Ovary (tissue), 7 donors: ENCODE measurements at regions not wholly inside any gene's neighbourhood (a gene's known extent, or its start where the extent isn't known, plus 50 kb on each side); places are given as distances from the start of the nearest gene placed in this dataset.

Source experiments
- DNase-seq, 5 donors: peaks; one replicate each; pipeline ENCODE4 v3.0.0-alpha.2; 2019 to 2020
- H3K27ac ChIP-seq, 2 donors: fragments of 200-600 bp; one replicate each; pipeline versions ENCODE4 v1.5.1 to v1.8.0; 2019 to 2022
- H3K27me3 ChIP-seq: fragments of 200-600 bp; one replicate; pipeline ENCODE4 v1.8.0; 2022
- H3K36me3 ChIP-seq: fragments of 200-600 bp; sonication (generic); one replicate; pipeline ENCODE4 v1.5.1; 2019
- H3K4me1 ChIP-seq: one replicate; pipeline ENCODE4 v1.8.1; 2013; ENCODE audit warnings: mild to moderate bottlenecking, moderate library complexity; ENCODE audit not compliant: insufficient read depth
- H3K4me3 ChIP-seq: fragments of 200-600 bp; sonication (generic); one replicate; pipeline ENCODE4 v1.5.1; 2017
- H3K9me3 ChIP-seq, 2 donors: fragments of 200-600 bp in 1 of 2; sonication (generic) in 1 of 2; one replicate each; pipeline versions ENCODE4 v1.5.1 to v1.8.1; 2013 to 2019; ENCODE audit warnings: mild to moderate bottlenecking in 1 of 2, moderate library complexity in 1 of 2
- EP300 ChIP-seq: sonication (generic); formaldehyde crosslinking; IDR thresholded peaks from one replicate; pipeline ENCODE4 v1.6.1; 2017; ENCODE audit warnings: antibody characterized with exemption
- POLR2A ChIP-seq: fragments of 450-650 bp; IDR thresholded peaks from one replicate; pipeline ENCODE4 v1.6.1; 2017; ENCODE audit warnings: antibody characterized with exemption, mild to moderate bottlenecking, moderate library complexity
- WGBS, 3 donors: extraction: QIAGEN DNeasy Blood & Tissue Kit in 1 of 3; methylation state at CpG; one replicate each; pipeline versions ENCODE4 v1.1.5 to v1.1.7; 2013 to 2017; 5-methylcytosine and 5-hydroxymethylcytosine counted together
- intact Hi-C, 4 donors: fragments of 100-400 bp; cut with DNase I; formaldehyde crosslinking; loops; one replicate each; pipeline versions ENCODE4 v1.11.0 to v1.15.1; 2022 to 2023
- TF ChIP-seq, protein P1 (sequence below), 3 donors: fragments of 450-650 bp in 2 of 3; fragments of 200-600 bp in 1 of 3; IDR thresholded peaks; one replicate each; pipeline versions ENCODE4 v1.5.1 to v1.8.0; 2016 to 2022; ENCODE audit warnings: antibody characterized with exemption in 3 of 3, mild to moderate bottlenecking in 1 of 3
- donor health status: DM: no; HTN: no; CAD: no; lungs with moderate emphysema.
- donor health status: DM: no; HTN: no; CAD: no.
- donor health status: Bipolar disorder and iron deficiency.
- donor health status: DM: no; HTN: no; CAD: no.
- donor health status: DM: yes; HTN: yes; CAD: no.

GRCh38 chr6:115276881-115277565, 783.7 kb downstream of the FRK start:
- intact Hi-C loops, result no loop called here
- H3K27me3 ChIP-seq, result no peaks in the 10 kb centered on the region

GRCh38 chr6:115272311-115272710, 788.4 kb downstream of the FRK start:
- TF ChIP-seq POLR2A (no peak), EP300 (no peak)
- TF ChIP-seq, protein P1, sequence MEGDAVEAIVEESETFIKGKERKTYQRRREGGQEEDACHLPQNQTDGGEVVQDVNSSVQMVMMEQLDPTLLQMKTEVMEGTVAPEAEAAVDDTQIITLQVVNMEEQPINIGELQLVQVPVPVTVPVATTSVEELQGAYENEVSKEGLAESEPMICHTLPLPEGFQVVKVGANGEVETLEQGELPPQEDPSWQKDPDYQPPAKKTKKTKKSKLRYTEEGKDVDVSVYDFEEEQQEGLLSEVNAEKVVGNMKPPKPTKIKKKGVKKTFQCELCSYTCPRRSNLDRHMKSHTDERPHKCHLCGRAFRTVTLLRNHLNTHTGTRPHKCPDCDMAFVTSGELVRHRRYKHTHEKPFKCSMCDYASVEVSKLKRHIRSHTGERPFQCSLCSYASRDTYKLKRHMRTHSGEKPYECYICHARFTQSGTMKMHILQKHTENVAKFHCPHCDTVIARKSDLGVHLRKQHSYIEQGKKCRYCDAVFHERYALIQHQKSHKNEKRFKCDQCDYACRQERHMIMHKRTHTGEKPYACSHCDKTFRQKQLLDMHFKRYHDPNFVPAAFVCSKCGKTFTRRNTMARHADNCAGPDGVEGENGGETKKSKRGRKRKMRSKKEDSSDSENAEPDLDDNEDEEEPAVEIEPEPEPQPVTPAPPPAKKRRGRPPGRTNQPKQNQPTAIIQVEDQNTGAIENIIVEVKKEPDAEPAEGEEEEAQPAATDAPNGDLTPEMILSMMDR (IDR thresholded peaks at IDR 0.05), result no peak
- intact Hi-C loops, result no loop called here

More at GRCh38 chr6:115276881-115277565, 783.7 kb downstream of the FRK start:
- 39 to 53% (median 51%) methylated on average over 3 of the region's 3 CpGs for WGBS, 3 donors
- H3K4me1 ChIP-seq, result no peaks in the 10 kb centered on the region
- H3K36me3 ChIP-seq, result no peaks in the 10 kb centered on the region
- no peak overlapping the region for H3K4me3 ChIP-seq
- TF ChIP-seq EP300, result no peak
- TF ChIP-seq, protein P1 (IDR thresholded peaks at IDR 0.05), result no peak
- H3K9me3 ChIP-seq, result no peaks in the 10 kb centered on the region
- DNase-seq, result no peak
- H3K27ac ChIP-seq, result no peak overlapping the region

GRCh38 chr6:115271434-115271833, 789.3 kb downstream of the FRK start:
- intact Hi-C loops, result no loop called here
- TF ChIP-seq EP300 (no peak), POLR2A (no peak)
- TF ChIP-seq, protein P1 (IDR thresholded peaks at IDR 0.05), result no peak
- H3K36me3 ChIP-seq, result no peaks in the 10 kb centered on the region
- no peaks in the 10 kb centered on the region for H3K27me3 ChIP-seq
- 34 to 46% (median 38%) methylated on average over 5 of the region's 5 CpGs for WGBS, 3 donors
- H3K27ac ChIP-seq, result no peak overlapping the region
- H3K4me1 ChIP-seq, result no peaks in the 10 kb centered on the region
- DNase-seq, result no peak
- no peak overlapping the region for H3K4me3 ChIP-seq
- no peaks in the 10 kb centered on the region for H3K9me3 ChIP-seq

More at GRCh38 chr6:115272311-115272710, 788.4 kb downstream of the FRK start:
- Histone ChIP-seq H3K27me3 (no peaks in the 10 kb centered on the region), H3K9me3 (no peaks in the 10 kb centered on the region), H3K4me3 (no peak overlapping the region), H3K27ac (no peak overlapping the region), H3K36me3 (no peaks in the 10 kb centered on the region), H3K4me1 (no peaks in the 10 kb centered on the region)
- no peak for DNase-seq

- intact Hi-C loops, result no loop called here
- no peak for DNase-seq
- Histone ChIP-seq H3K9me3 (no peaks in the 10 kb centered on the region), H3K27ac (no peak overlapping the region), H3K27me3 (no peaks in the 10 kb centered on the region), H3K4me3 (no peak overlapping the region), H3K4me1 (no peaks in the 10 kb centered on the region), H3K36me3 (no peaks in the 10 kb centered on the region)
- TF ChIP-seq POLR2A, result no peak
- TF ChIP-seq, protein P1 (IDR thresholded peaks at IDR 0.05), result no peak
- no peak for TF ChIP-seq EP300
Measured at GRCh38 chr6:115270953-115271352, 789.7 kb downstream of the FRK start.
